ENCODE measurements at regions not wholly inside any gene's neighbourhood (a gene's known extent, or its start where the extent isn't known, plus 50 kb on each side); places are given as distances from the start of the nearest gene placed in this dataset.

- TF ChIP-seq CTCF (conservative IDR thresholded peaks at IDR 0.05; ENCODE audit: low read length) (no peak), EZH2phosphoT487 (IDR thresholded peaks at IDR 0.05; ENCODE audit: borderline replicate concordance, low read depth, low read length) (no peak)
These were observed 175.0 kb downstream of the RPLP1 start for GRCh38 chr15:69627548-69628158.
